Keratinocyte (primary cell): ENCODE measurements at regions not wholly inside any gene's neighbourhood (a gene's known extent, or its start where the extent isn't known, plus 50 kb on each side); places are given as distances from the start of the nearest gene placed in this dataset.

Experiments used
- DNase-seq: peaks from one replicate; pipeline ENCODE4 v3.0.0-alpha.2; 2011; ENCODE audit warnings: low read depth, missing footprints, low spot score
- FAIRE-seq: peaks from 2 replicates; lab custom pipeline; 2011; peaks lifted over from hg19 to GRCh38; lab: Jason Lieb, UNC
- H2AFZ ChIP-seq: 2 replicates; pipeline ENCODE4 v1.6.0; 2012; ENCODE audit warnings: low read length, control low read depth, inconsistent platforms; ENCODE audit not compliant: control insufficient read depth
- H3K27ac ChIP-seq: 2 replicates; pipeline ENCODE4 v1.5.1; 2011; ENCODE audit warnings: low read length; ENCODE audit not compliant: control insufficient read depth, insufficient read depth
- H3K27me3 ChIP-seq: 3 replicates; pipeline ENCODE4 v1.6.0; 2011; ENCODE audit warnings: low read length; ENCODE audit not compliant: control insufficient read depth, insufficient read depth; ENCODE audit errors: extremely low read depth
- H3K36me3 ChIP-seq, 2 experiments: 2 replicates in 1 of 2; 3 replicates in 1 of 2; pipeline ENCODE4 v1.5.1; 2011; ENCODE audit warnings: low read length in 2 of 2, mild to moderate bottlenecking in 1 of 2; ENCODE audit not compliant: control insufficient read depth in 2 of 2, insufficient read depth in 2 of 2; ENCODE audit errors: extremely low read depth in 1 of 2
- H3K4me1 ChIP-seq: 3 replicates; pipeline ENCODE4 v1.5.1; 2011; ENCODE audit warnings: low read length; ENCODE audit not compliant: control insufficient read depth, insufficient read depth; ENCODE audit errors: extremely low read depth
- H3K4me2 ChIP-seq: 3 replicates; pipeline ENCODE4 v1.6.0; 2011; ENCODE audit warnings: low read depth, low read length; ENCODE audit not compliant: control insufficient read depth, insufficient read depth; ENCODE audit errors: extremely low read depth
- H3K4me3 ChIP-seq, 3 experiments: fragments of 200-600 bp in 1 of 3; sonication (generic) in 1 of 3; 2 replicates in 2 of 3; 3 replicates in 1 of 3; pipeline ENCODE4 v1.5.1; 2011 to 2016; ENCODE audit warnings: low read length in 3 of 3, mild to moderate bottlenecking in 3 of 3, control low read depth in 2 of 3, inconsistent platforms in 1 of 3, low read depth in 1 of 3, mixed read lengths in 1 of 3, mixed run types in 1 of 3, moderate library complexity in 1 of 3; ENCODE audit not compliant: control insufficient read depth in 2 of 3, insufficient read depth in 2 of 3; ENCODE audit errors: extremely low read depth in 1 of 3
- H3K79me2 ChIP-seq: 2 replicates; pipeline ENCODE4 v1.6.0; 2012; ENCODE audit warnings: low read length; ENCODE audit not compliant: control insufficient read depth, insufficient read depth
- H3K9ac ChIP-seq: 3 replicates; pipeline ENCODE4 v1.6.0; 2011; ENCODE audit warnings: low read length; ENCODE audit not compliant: control insufficient read depth, insufficient read depth; ENCODE audit errors: extremely low read depth
- H3K9me1 ChIP-seq: 3 replicates; pipeline ENCODE4 v1.6.0; 2011; ENCODE audit warnings: low read length; ENCODE audit not compliant: control insufficient read depth, insufficient read depth; ENCODE audit errors: extremely low read depth
- H3K9me3 ChIP-seq: 2 replicates; pipeline ENCODE4 v1.5.1; 2012; ENCODE audit warnings: low read depth, low read length; ENCODE audit not compliant: control insufficient read depth
- H4K20me1 ChIP-seq: 3 replicates; pipeline ENCODE4 v1.6.0; 2011; ENCODE audit warnings: low read length; ENCODE audit not compliant: control insufficient read depth, insufficient read depth; ENCODE audit errors: extremely low read depth
- CTCF ChIP-seq, 3 experiments: IDR thresholded peaks in 1 of 3; conservative IDR thresholded peaks in 1 of 3; optimal IDR thresholded peaks in 1 of 3; 2 replicates in 2 of 3; 3 replicates in 1 of 3; pipeline versions ENCODE3 to v1.5.1; 2011; ENCODE audit warnings: low read length in 3 of 3, mild to moderate bottlenecking in 3 of 3, moderate library complexity in 2 of 3, control low read depth in 1 of 3, inconsistent platforms in 1 of 3; ENCODE audit not compliant: insufficient read depth in 2 of 3; ENCODE audit errors: extremely low read depth in 1 of 3
- EZH2 ChIP-seq: IDR thresholded peaks from one replicate; pipeline ENCODE4 v1.6.1; 2012; ENCODE audit warnings: inconsistent platforms, mild to moderate bottlenecking, low read length, moderate library complexity
- dilution Hi-C: fragments of 300-500 bp; cut with MboI; formaldehyde crosslinking; loops from one replicate; pipeline ENCODE4 v1.7.0; 2020; ENCODE audit warnings: low sequenced_read_pairs; ENCODE audit not compliant: extremely low pct_ligation_motif_present

DNA sequence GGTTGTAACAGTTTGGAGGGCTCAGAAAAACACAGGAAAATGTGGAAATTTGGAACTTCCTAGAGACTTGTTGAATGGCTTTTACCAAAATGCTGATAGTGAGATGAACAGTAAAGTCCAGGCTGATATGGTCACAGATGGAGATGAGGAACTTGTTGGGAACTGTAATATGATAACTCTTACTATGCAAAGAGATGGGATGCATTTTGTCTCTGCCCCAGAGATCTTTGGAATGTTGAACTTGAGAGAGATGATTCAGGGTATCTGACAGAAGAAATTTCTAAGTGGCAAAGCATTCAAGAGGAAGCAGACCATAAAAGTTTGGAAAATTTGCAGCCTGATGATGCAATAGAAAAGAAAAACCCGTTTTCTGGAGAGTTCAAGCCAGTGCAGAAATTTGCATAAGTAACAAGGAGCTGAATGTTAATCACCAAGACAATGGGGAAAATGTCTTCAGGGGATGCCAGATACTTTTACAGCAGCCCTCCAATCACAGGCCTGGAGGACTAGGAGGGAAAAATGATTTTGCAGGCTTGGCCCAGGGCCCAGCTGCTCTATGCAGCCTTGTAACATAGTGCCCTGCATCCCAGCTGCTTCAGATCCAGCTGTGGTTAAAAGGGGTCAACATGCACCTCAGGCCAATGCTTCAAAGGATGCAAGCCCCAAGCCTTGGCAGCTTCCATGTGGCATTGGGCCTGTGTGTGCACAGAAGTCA lies 572.7 kb upstream of the ATP2B1 start:
- no peak for DNase-seq
- no peak for FAIRE-seq
- Histone ChIP-seq H3K4me3 (no peak overlapping the region), H3K9me3 (peaks cover 7% of the 10 kb centered on the region), H3K4me2 (no peak overlapping the region), H3K27ac (no peak overlapping the region), H3K36me3 (no peaks in the 10 kb centered on the region), H3K27me3 (no peaks in the 10 kb centered on the region), H4K20me1 (no peaks in the 10 kb centered on the region), H3K9ac (no peak overlapping the region), H3K4me1 (no peaks in the 10 kb centered on the region), H3K9me1 (no peaks in the 10 kb centered on the region), H3K79me2 (no peaks in the 10 kb centered on the region), H2AFZ (no peak overlapping the region)
- dilution Hi-C loops = no loop called here
- no peak for TF ChIP-seq EZH2
- no peak for TF ChIP-seq CTCF (optimal IDR thresholded peaks at IDR 0.05 in 1 of 3, IDR thresholded peaks at IDR 0.05 in 1 of 3, conservative IDR thresholded peaks at IDR 0.05 in 1 of 3; ENCODE audit: extremely low read depth in 1 of 3, insufficient read depth in 2 of 3, low read length in 3 of 3)

GRCh38 chr12:90280564-90281058 lies 572.0 kb upstream of the ATP2B1 start:
- Histone ChIP-seq H3K79me2 (no peaks in the 10 kb centered on the region), H3K4me2 (no peak overlapping the region), H3K4me3 (no peak overlapping the region), H3K9me3 (peaks cover 7% of the 10 kb centered on the region), H4K20me1 (no peaks in the 10 kb centered on the region), H3K27ac (peak overlapping the region; percentile 2), H3K9ac (no peak overlapping the region), H3K9me1 (no peaks in the 10 kb centered on the region), H3K27me3 (no peaks in the 10 kb centered on the region), H3K4me1 (no peaks in the 10 kb centered on the region), H3K36me3 (no peaks in the 10 kb centered on the region), H2AFZ (no peak overlapping the region)
- FAIRE-seq (no peak), DNase-seq (no peak)
- TF ChIP-seq EZH2 (no peak), CTCF (optimal IDR thresholded peaks at IDR 0.05 in 1 of 3, IDR thresholded peaks at IDR 0.05 in 1 of 3, conservative IDR thresholded peaks at IDR 0.05 in 1 of 3; ENCODE audit: extremely low read depth in 1 of 3, insufficient read depth in 2 of 3, low read length in 3 of 3) (no peak)
- dilution Hi-C loops = no loop called here
